ENCODE measurements at regions not wholly inside any gene's neighbourhood (a gene's known extent, or its start where the extent isn't known, plus 50 kb on each side); places are given as distances from the start of the nearest gene placed in this dataset.

DNA sequence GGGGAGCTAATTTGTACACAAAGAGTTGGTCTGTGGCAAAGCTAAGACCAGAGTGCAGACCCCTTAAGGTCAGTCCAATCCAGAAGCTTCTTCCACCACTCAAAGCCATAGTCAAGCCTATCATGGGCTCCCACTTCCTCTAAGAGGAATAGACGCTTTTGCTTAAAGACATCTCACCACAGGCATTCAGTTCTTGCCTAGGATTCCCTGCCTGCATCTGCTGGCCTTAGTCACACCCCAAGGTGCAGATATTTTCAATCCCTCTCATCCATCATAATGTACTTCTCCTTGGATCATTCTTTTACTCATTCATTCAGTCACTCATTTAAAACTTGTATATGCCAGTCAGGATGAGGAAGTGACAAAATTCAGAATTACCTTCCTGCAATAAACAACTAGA, 179.6 kb upstream of the STT3B start:
- no peaks in the 10 kb centered on the region for H3K36me3 ChIP-seq (ENCODE audit: control insufficient read depth, insufficient read depth, low read length)
- H3K9ac ChIP-seq, result no peak overlapping the region
- TF ChIP-seq, protein P1, sequence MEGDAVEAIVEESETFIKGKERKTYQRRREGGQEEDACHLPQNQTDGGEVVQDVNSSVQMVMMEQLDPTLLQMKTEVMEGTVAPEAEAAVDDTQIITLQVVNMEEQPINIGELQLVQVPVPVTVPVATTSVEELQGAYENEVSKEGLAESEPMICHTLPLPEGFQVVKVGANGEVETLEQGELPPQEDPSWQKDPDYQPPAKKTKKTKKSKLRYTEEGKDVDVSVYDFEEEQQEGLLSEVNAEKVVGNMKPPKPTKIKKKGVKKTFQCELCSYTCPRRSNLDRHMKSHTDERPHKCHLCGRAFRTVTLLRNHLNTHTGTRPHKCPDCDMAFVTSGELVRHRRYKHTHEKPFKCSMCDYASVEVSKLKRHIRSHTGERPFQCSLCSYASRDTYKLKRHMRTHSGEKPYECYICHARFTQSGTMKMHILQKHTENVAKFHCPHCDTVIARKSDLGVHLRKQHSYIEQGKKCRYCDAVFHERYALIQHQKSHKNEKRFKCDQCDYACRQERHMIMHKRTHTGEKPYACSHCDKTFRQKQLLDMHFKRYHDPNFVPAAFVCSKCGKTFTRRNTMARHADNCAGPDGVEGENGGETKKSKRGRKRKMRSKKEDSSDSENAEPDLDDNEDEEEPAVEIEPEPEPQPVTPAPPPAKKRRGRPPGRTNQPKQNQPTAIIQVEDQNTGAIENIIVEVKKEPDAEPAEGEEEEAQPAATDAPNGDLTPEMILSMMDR (IDR thresholded peaks at IDR 0.05), result no peak
- no peaks in the 10 kb centered on the region for H3K27me3 ChIP-seq (ENCODE audit: control insufficient read depth, insufficient read depth, low read length)
- no peaks in the 10 kb centered on the region for H3K4me1 ChIP-seq
- H3K9me3 ChIP-seq (ENCODE audit: control insufficient read depth, low read length), result peaks cover 4% of the 10 kb centered on the region
- H3K4me3 ChIP-seq (ENCODE audit: low read depth, low read length), result no peak overlapping the region
- H3K79me2 ChIP-seq, result no peaks in the 10 kb centered on the region
- no peak overlapping the region for H2AFZ ChIP-seq
- no peak overlapping the region for H3K4me2 ChIP-seq (ENCODE audit: low read length)
- no peak overlapping the region for H3K27ac ChIP-seq

DNA sequence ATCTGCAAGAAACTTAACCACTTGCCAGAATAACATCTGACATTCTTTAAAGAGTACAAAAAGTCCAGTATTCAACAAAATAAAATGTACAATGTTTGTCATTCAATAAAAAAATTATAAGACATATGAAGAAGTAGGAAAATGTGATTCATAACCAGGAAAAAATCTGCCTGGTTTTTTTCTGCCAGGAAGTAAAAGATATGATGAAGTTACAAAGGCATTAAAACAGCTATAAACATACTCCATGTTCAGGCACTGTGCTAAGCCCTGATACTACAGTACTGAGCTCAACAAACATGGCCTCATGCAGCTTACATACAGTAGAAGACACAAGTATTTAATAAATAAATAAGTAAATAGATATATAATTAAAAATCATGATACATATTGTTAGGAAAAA, 178.4 kb upstream of the STT3B start:
- Histone ChIP-seq H3K36me3 (ENCODE audit: control insufficient read depth, insufficient read depth, low read length) (no peaks in the 10 kb centered on the region), H3K27me3 (ENCODE audit: control insufficient read depth, insufficient read depth, low read length) (no peaks in the 10 kb centered on the region), H3K9ac (no peak overlapping the region)

DNA sequence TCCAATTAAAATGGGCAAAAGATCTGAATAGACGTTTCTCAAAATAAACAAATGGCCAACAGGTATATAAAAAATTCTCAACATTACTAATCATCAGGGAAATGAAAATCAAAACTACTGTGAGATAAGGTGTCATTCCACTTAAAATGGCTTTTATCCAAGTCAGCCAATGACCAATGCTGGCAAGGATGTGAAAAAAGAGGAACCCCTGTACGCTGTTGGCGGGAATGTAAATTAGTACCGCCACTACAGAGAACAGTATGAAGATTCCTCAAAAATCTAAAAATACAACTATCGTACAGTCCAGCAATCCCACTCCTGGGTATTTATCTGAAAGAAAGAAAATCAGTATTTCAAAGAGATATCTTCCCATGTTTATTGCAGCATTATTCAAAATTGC, 176.9 kb upstream of the STT3B start:
- H3K79me2 ChIP-seq, result no peaks in the 10 kb centered on the region
- H3K4me3 ChIP-seq (ENCODE audit: low read depth, low read length), result no peak overlapping the region
- no peaks in the 10 kb centered on the region for H3K36me3 ChIP-seq (ENCODE audit: control insufficient read depth, insufficient read depth, low read length)
- no peak overlapping the region for H3K4me2 ChIP-seq (ENCODE audit: low read length)
- no peak overlapping the region for H3K9ac ChIP-seq
- peaks cover 4% of the 10 kb centered on the region for H3K9me3 ChIP-seq (ENCODE audit: control insufficient read depth, low read length)
- H3K4me1 ChIP-seq, result peaks cover 1% of the 10 kb centered on the region
- H2AFZ ChIP-seq, result no peak overlapping the region
- H3K27ac ChIP-seq, result no peak overlapping the region
- no peaks in the 10 kb centered on the region for H3K27me3 ChIP-seq (ENCODE audit: control insufficient read depth, insufficient read depth, low read length)
- TF ChIP-seq, protein P1 (IDR thresholded peaks at IDR 0.05), result no peak

More for the DNA sequence above, 178.4 kb upstream of the STT3B start:
- TF ChIP-seq, protein P1 (IDR thresholded peaks at IDR 0.05), result no peak
- Histone ChIP-seq H2AFZ (no peak overlapping the region), H3K9me3 (ENCODE audit: control insufficient read depth, low read length) (peaks cover 4% of the 10 kb centered on the region), H3K79me2 (no peaks in the 10 kb centered on the region), H3K27ac (no peak overlapping the region), H3K4me2 (ENCODE audit: low read length) (no peak overlapping the region), H3K4me1 (no peaks in the 10 kb centered on the region), H3K4me3 (ENCODE audit: low read depth, low read length) (no peak overlapping the region)

DNA sequence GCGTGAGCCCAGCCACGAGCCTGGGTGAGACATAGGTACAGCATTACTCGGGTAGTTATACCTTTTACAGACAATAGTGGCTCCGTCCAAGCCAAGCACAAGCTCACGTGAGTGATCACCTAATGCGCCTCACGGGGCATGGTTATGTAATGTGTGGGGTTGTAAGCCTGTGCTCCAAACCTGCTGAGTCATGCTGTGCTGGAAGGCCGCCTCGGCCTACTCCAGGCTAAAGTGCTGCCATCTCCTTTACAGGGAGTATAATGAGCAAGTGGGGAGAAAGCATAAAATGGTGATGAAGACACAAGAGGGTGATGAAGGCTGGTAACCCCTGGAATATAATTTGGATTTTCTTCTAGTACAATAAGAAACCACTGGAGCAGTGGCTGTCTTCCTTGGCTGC, 175.8 kb upstream of the STT3B start:
- Histone ChIP-seq H3K27ac (no peak overlapping the region), H3K79me2 (no peaks in the 10 kb centered on the region), H3K4me2 (ENCODE audit: low read length) (no peak overlapping the region), H3K27me3 (ENCODE audit: control insufficient read depth, insufficient read depth, low read length) (no peaks in the 10 kb centered on the region), H2AFZ (no peak overlapping the region), H3K36me3 (ENCODE audit: control insufficient read depth, insufficient read depth, low read length) (no peaks in the 10 kb centered on the region), H3K4me3 (ENCODE audit: low read depth, low read length) (no peak overlapping the region), H3K9me3 (ENCODE audit: control insufficient read depth, low read length) (peaks cover 4% of the 10 kb centered on the region), H3K9ac (no peak overlapping the region), H3K4me1 (peaks cover 3% of the 10 kb centered on the region)
- TF ChIP-seq, protein P1 (IDR thresholded peaks at IDR 0.05), result no peak

DNA sequence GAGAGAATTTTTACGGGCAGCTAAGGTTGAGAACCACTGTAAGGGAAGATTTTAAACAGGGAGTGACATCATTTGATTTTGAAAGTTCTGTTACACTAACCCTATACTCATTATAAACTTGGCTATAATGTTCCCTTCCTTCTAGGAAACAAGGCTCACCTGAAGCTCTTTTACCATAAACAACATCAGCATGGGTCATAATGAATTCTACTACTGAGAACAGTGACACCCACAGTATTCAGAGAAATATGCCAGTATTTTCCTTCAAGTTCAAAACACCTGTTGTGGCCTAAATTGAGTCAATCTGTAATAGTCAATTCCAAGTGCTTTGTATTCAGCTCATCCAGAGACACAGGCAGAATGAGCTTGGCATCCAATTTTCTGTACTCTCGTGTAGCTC, 175.3 kb upstream of the STT3B start:
- TF ChIP-seq, protein P1 (IDR thresholded peaks at IDR 0.05), result no peak
- Histone ChIP-seq H3K27me3 (ENCODE audit: control insufficient read depth, insufficient read depth, low read length) (no peaks in the 10 kb centered on the region), H3K27ac (no peak overlapping the region), H3K36me3 (ENCODE audit: control insufficient read depth, insufficient read depth, low read length) (no peaks in the 10 kb centered on the region), H3K4me1 (peaks cover 3% of the 10 kb centered on the region), H3K9ac (no peak overlapping the region), H2AFZ (no peak overlapping the region), H3K4me2 (ENCODE audit: low read length) (no peak overlapping the region), H3K9me3 (ENCODE audit: control insufficient read depth, low read length) (peaks cover 4% of the 10 kb centered on the region), H3K79me2 (no peaks in the 10 kb centered on the region), H3K4me3 (ENCODE audit: low read depth, low read length) (no peak overlapping the region)

Measured in parathyroid adenoma (tissue), 2 donors.